ENCODE measurements at regions not wholly inside any gene's neighbourhood (a gene's known extent, or its start where the extent isn't known, plus 50 kb on each side); places are given as distances from the start of the nearest gene placed in this dataset.

DNA sequence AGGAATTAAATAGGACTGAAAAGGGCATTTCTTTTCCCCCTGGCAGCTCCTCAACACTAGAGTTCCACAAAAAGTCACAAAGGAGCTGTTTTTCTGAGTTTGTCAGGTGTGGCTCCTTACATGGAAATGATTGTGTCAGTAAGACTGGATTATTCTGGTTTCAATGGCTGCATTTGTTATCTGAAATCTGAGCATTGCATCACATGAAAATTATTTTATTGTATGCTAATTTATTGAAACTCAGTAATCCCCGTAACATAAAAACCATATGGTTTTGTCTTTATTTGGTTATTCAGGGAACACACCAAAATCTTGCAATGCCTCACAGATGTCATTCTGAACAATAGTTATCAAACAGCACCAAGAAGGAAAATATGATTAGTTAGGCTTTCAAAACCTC is 439.7 kb upstream of the TNP1 start:
- no peak for TF ChIP-seq POLR2A (IDR thresholded peaks at IDR 0.05; ENCODE audit: low read length)
- no peak for TF ChIP-seq GATA1 (IDR thresholded peaks at IDR 0.05; ENCODE audit: low read depth, low read length)
